ENCODE measurements at regions not wholly inside any gene's neighbourhood (a gene's known extent, or its start where the extent isn't known, plus 50 kb on each side); places are given as distances from the start of the nearest gene placed in this dataset.

DNA sequence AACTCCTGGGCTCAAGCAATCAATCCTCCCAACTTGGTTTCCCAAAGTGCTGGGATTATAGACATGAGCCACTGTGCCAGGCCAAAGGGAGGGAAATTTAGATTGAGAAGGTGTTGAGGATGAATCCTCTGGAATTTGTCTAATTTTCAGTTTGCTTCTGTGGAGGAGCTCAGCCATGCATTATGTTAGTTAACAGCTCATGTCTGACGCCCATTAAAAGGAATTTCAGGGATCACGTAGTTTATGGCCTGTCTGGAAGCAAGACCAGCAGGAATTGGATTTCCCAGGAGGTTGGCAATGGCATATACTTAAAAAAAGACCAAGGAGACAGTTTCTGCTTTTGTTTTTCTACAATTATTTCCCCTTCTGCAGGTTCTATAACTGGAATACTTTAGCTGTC lies 165.7 kb downstream of the OTUD1 start:
- Histone ChIP-seq H3K4me3 (ENCODE audit: low read depth in 2 of 2, low read length in 2 of 2) (no peak overlapping the region), H3K27me3 (ENCODE audit: control insufficient read depth, insufficient read depth, low read length) (no peaks in the 10 kb centered on the region), H3K9me3 (ENCODE audit: control insufficient read depth, insufficient read depth, low read depth, low read length) (no peaks in the 10 kb centered on the region), H3K36me3 (ENCODE audit: control insufficient read depth, insufficient read depth, low read length) (no peaks in the 10 kb centered on the region), H3K4me1 (ENCODE audit: control insufficient read depth, insufficient read depth, low read length) (no peaks in the 10 kb centered on the region), H3K27ac (ENCODE audit: low read length) (no peak overlapping the region)
- no peak for DNase-seq (ENCODE audit: low read depth, low spot score)
- no peak for ATAC-seq
- POLR2A ChIA-PET, result no interaction called here
- TF ChIP-seq TCF7L2 (IDR thresholded peaks at IDR 0.05; ENCODE audit: low read depth, low read length), result no peak
- TF ChIP-seq POLR2AphosphoS5 (IDR thresholded peaks at IDR 0.05; ENCODE audit: low read depth, low read length), result no peak
- no TSS peak for BruUV-seq (replicated peaks)
- CTCF ChIA-PET, result no interaction called here
- intact Hi-C loops (cut with micrococcal nuclease; ENCODE audit: unreplicated experiment), result no loop called here
- in situ Hi-C loops (cut with HindIII; ENCODE audit: low pct_unique_long_range_greater_than_20kb, low sequenced_read_pairs), result no loop called here

DNA sequence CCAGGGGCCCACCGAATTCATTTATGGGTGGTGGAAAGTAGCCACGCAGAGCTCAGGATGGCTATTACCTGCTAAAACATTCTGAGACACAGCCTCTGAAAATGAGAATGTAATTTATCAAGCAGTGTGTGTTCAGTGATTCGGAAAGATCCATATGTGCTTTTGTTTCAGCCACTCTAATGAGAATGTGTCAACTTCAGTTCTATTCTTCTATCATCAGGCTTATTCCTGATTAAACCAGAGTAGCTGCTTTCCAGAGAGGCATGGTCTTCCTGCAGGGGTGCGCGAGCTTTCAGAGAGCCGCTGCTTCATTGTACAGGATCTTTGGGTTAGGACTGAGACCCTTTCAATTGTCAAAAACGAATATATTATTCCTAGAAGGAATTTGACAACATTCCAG lies 167.6 kb downstream of the OTUD1 start:
- BruUV-seq (replicated peaks), result no TSS peak
- DNase-seq (ENCODE audit: low read depth, low spot score) (no peak), ATAC-seq (no peak)
- in situ Hi-C loops (cut with HindIII; ENCODE audit: low pct_unique_long_range_greater_than_20kb, low sequenced_read_pairs), result no loop called here
- ChIA-PET CTCF (no interaction called here), POLR2A (no interaction called here)
- Histone ChIP-seq H3K27me3 (ENCODE audit: control insufficient read depth, insufficient read depth, low read length) (no peaks in the 10 kb centered on the region), H3K9me3 (ENCODE audit: control insufficient read depth, insufficient read depth, low read depth, low read length) (no peaks in the 10 kb centered on the region), H3K4me1 (ENCODE audit: control insufficient read depth, insufficient read depth, low read length) (no peaks in the 10 kb centered on the region), H3K4me3 (ENCODE audit: low read depth in 2 of 2, low read length in 2 of 2) (no peak overlapping the region), H3K27ac (ENCODE audit: low read length) (no peak overlapping the region), H3K36me3 (ENCODE audit: control insufficient read depth, insufficient read depth, low read length) (no peaks in the 10 kb centered on the region)
- intact Hi-C loops (cut with micrococcal nuclease; ENCODE audit: unreplicated experiment), result no loop called here
- TF ChIP-seq TCF7L2 (IDR thresholded peaks at IDR 0.05; ENCODE audit: low read depth, low read length), result no peak
- no peak for TF ChIP-seq SIN3A (IDR thresholded peaks at IDR 0.05; ENCODE audit: borderline replicate concordance, insufficient read depth, low read depth, low read length)
- TF ChIP-seq POLR2AphosphoS5 (IDR thresholded peaks at IDR 0.05; ENCODE audit: low read depth, low read length), result no peak
- TF ChIP-seq, protein P1, sequence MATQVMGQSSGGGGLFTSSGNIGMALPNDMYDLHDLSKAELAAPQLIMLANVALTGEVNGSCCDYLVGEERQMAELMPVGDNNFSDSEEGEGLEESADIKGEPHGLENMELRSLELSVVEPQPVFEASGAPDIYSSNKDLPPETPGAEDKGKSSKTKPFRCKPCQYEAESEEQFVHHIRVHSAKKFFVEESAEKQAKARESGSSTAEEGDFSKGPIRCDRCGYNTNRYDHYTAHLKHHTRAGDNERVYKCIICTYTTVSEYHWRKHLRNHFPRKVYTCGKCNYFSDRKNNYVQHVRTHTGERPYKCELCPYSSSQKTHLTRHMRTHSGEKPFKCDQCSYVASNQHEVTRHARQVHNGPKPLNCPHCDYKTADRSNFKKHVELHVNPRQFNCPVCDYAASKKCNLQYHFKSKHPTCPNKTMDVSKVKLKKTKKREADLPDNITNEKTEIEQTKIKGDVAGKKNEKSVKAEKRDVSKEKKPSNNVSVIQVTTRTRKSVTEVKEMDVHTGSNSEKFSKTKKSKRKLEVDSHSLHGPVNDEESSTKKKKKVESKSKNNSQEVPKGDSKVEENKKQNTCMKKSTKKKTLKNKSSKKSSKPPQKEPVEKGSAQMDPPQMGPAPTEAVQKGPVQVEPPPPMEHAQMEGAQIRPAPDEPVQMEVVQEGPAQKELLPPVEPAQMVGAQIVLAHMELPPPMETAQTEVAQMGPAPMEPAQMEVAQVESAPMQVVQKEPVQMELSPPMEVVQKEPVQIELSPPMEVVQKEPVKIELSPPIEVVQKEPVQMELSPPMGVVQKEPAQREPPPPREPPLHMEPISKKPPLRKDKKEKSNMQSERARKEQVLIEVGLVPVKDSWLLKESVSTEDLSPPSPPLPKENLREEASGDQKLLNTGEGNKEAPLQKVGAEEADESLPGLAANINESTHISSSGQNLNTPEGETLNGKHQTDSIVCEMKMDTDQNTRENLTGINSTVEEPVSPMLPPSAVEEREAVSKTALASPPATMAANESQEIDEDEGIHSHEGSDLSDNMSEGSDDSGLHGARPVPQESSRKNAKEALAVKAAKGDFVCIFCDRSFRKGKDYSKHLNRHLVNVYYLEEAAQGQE (IDR thresholded peaks at IDR 0.05; ENCODE audit: insufficient read depth in 1 of 2, low read depth in 2 of 2, low read length in 1 of 2), result no peak
- TF ChIP-seq, protein P2, sequence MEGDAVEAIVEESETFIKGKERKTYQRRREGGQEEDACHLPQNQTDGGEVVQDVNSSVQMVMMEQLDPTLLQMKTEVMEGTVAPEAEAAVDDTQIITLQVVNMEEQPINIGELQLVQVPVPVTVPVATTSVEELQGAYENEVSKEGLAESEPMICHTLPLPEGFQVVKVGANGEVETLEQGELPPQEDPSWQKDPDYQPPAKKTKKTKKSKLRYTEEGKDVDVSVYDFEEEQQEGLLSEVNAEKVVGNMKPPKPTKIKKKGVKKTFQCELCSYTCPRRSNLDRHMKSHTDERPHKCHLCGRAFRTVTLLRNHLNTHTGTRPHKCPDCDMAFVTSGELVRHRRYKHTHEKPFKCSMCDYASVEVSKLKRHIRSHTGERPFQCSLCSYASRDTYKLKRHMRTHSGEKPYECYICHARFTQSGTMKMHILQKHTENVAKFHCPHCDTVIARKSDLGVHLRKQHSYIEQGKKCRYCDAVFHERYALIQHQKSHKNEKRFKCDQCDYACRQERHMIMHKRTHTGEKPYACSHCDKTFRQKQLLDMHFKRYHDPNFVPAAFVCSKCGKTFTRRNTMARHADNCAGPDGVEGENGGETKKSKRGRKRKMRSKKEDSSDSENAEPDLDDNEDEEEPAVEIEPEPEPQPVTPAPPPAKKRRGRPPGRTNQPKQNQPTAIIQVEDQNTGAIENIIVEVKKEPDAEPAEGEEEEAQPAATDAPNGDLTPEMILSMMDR (IDR thresholded peaks at IDR 0.05), result no peak

DNA sequence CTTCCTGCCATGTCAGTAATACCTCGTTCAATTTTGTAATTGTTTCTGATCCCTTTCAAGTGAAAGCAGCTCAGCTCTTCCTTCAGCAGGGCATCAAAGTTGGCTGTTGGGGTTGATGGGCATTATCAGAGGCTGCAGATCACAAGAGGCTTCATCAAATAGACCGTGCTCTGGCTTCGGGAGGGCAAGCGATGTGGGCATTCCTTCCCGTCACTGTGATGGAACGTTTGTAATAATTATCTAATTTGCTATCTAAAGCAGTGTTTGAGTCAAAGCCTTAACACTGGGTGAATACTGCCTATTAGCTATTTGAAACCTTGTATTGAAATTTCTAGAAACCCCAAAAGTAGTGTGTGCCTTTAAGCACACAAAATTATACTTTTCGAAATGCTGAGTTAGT lies 170.1 kb downstream of the OTUD1 start:
- ChIA-PET CTCF (interaction anchor here (0.7 kb wide), 1 partner anchor 293 kb away, joined by 7 read pairs; no protein-coding TSS in a partner anchor), POLR2A (no interaction called here)
- no peak overlapping the region for H3K4me3 ChIP-seq (ENCODE audit: low read depth in 2 of 2, low read length in 2 of 2)
- in situ Hi-C loops (cut with HindIII; ENCODE audit: low pct_unique_long_range_greater_than_20kb, low sequenced_read_pairs) (no loop called here), intact Hi-C loops (cut with micrococcal nuclease; ENCODE audit: unreplicated experiment) (no loop called here)
- no peaks in the 10 kb centered on the region for H3K36me3 ChIP-seq (ENCODE audit: control insufficient read depth, insufficient read depth, low read length)
- BruUV-seq (replicated peaks), result no TSS peak
- TF ChIP-seq SIN3A (IDR thresholded peaks at IDR 0.05; ENCODE audit: borderline replicate concordance, insufficient read depth, low read depth, low read length) (no peak), TCF7L2 (IDR thresholded peaks at IDR 0.05; ENCODE audit: low read depth, low read length) (no peak), POLR2AphosphoS5 (IDR thresholded peaks at IDR 0.05; ENCODE audit: low read depth, low read length) (no peak)
- TF ChIP-seq, protein P1 (IDR thresholded peaks at IDR 0.05; ENCODE audit: insufficient read depth in 1 of 2, low read depth in 2 of 2, low read length in 1 of 2), result no peak
- TF ChIP-seq, protein P2 (IDR thresholded peaks at IDR 0.05), result no peak
- ATAC-seq (no peak), DNase-seq (ENCODE audit: low read depth, low spot score) (no peak)
- H3K27me3 ChIP-seq (ENCODE audit: control insufficient read depth, insufficient read depth, low read length), result no peaks in the 10 kb centered on the region
- no peaks in the 10 kb centered on the region for H3K4me1 ChIP-seq (ENCODE audit: control insufficient read depth, insufficient read depth, low read length)
- H3K9me3 ChIP-seq (ENCODE audit: control insufficient read depth, insufficient read depth, low read depth, low read length), result no peaks in the 10 kb centered on the region
- H3K27ac ChIP-seq (ENCODE audit: low read length), result no peak overlapping the region
